Uterus (tissue), 3 donors: ENCODE measurements at regions not wholly inside any gene's neighbourhood (a gene's known extent, or its start where the extent isn't known, plus 50 kb on each side); places are given as distances from the start of the nearest gene placed in this dataset.

Experiments
- DNase-seq, 2 donors: peaks; one replicate each; pipeline ENCODE4 v3.0.0-alpha.2; 2019 to 2020
- H3K27ac ChIP-seq, 2 donors: fragments of 200-600 bp; sonication (generic); 1 replicate in 1 of 2; 2 replicates in 1 of 2; pipeline ENCODE4 v1.5.1; 2016 to 2018
- H3K27me3 ChIP-seq, 2 donors: fragments of 200-600 bp; sonication (generic); one replicate each; pipeline ENCODE4 v1.5.1; 2018 to 2019; ENCODE audit warnings: control low read depth in 1 of 2
- H3K36me3 ChIP-seq, 2 donors: fragments of 200-600 bp; sonication (generic); one replicate each; pipeline ENCODE4 v1.5.1; 2019; ENCODE audit warnings: control low read depth in 1 of 2
- H3K4me1 ChIP-seq, 2 donors: fragments of 200-600 bp; sonication (generic); one replicate each; pipeline ENCODE4 v1.5.1; 2018 to 2019; ENCODE audit warnings: control low read depth in 1 of 2
- H3K4me3 ChIP-seq, 2 donors: fragments of 200-600 bp; sonication (generic); 1 replicate in 1 of 2; 2 replicates in 1 of 2; pipeline ENCODE4 v1.5.1; 2018 to 2019; ENCODE audit warnings: mild to moderate bottlenecking in 1 of 2
- H3K9me3 ChIP-seq, 2 donors: fragments of 200-600 bp; sonication (generic); one replicate each; pipeline ENCODE4 v1.5.1; 2019; ENCODE audit warnings: control low read depth in 1 of 2
- POLR2A ChIP-seq, 2 donors: fragments of 450-650 bp; IDR thresholded peaks; one replicate each; pipeline ENCODE4 v1.6.1; 2016; ENCODE audit warnings: antibody characterized with exemption in 2 of 2, mild to moderate bottlenecking in 1 of 2, moderate library complexity in 1 of 2
- intact Hi-C: fragments of 100-400 bp; cut with DNase I; formaldehyde crosslinking; loops from one replicate; pipeline ENCODE4 v1.15.1; 2023; ENCODE audit warnings: low total_unique reads
- TF ChIP-seq, protein P1 (sequence below), 4 experiments: fragments of 200-600 bp in 2 of 4; fragments of 450-650 bp in 2 of 4; sonication (generic) in 2 of 4; IDR thresholded peaks; one replicate each; pipeline ENCODE4 v1.5.1; 2016 to 2019; ENCODE audit warnings: antibody characterized with exemption in 4 of 4, mild to moderate bottlenecking in 2 of 4, moderate library complexity in 1 of 4
- donor health status: DM: yes; HTN: yes; CAD: no.

DNA sequence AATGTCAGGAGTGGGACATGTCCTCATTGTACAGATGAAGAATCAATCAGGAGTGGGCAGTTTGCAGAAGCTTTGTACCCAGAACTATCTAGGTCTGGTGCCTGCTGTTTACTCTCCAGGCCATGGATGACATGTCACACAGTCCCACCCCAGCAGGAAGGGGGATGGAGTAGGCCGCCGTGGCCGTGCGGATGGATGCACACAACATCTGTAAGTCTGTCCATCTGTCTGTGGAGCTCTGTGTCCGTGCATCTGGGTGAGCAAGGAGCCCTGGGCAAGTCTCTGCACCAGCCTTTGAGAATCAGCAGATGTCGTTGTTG is 311.5 kb upstream of the IRX4 start:
- Histone ChIP-seq H3K27ac (no peak overlapping the region), H3K4me3 (no peak overlapping the region), H3K27me3 (peaks cover 0 to 5% of the 10 kb centered on the region in 2 donors), H3K9me3 (no peaks in the 10 kb centered on the region), H3K4me1 (no peaks in the 10 kb centered on the region), H3K36me3 (no peaks in the 10 kb centered on the region)
- intact Hi-C loops = no loop called here
- DNase-seq = no peak
- no peak for TF ChIP-seq POLR2A (IDR thresholded peaks at IDR 0.05)
- TF ChIP-seq, protein P1, sequence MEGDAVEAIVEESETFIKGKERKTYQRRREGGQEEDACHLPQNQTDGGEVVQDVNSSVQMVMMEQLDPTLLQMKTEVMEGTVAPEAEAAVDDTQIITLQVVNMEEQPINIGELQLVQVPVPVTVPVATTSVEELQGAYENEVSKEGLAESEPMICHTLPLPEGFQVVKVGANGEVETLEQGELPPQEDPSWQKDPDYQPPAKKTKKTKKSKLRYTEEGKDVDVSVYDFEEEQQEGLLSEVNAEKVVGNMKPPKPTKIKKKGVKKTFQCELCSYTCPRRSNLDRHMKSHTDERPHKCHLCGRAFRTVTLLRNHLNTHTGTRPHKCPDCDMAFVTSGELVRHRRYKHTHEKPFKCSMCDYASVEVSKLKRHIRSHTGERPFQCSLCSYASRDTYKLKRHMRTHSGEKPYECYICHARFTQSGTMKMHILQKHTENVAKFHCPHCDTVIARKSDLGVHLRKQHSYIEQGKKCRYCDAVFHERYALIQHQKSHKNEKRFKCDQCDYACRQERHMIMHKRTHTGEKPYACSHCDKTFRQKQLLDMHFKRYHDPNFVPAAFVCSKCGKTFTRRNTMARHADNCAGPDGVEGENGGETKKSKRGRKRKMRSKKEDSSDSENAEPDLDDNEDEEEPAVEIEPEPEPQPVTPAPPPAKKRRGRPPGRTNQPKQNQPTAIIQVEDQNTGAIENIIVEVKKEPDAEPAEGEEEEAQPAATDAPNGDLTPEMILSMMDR (IDR thresholded peaks at IDR 0.05) = no peak

DNA sequence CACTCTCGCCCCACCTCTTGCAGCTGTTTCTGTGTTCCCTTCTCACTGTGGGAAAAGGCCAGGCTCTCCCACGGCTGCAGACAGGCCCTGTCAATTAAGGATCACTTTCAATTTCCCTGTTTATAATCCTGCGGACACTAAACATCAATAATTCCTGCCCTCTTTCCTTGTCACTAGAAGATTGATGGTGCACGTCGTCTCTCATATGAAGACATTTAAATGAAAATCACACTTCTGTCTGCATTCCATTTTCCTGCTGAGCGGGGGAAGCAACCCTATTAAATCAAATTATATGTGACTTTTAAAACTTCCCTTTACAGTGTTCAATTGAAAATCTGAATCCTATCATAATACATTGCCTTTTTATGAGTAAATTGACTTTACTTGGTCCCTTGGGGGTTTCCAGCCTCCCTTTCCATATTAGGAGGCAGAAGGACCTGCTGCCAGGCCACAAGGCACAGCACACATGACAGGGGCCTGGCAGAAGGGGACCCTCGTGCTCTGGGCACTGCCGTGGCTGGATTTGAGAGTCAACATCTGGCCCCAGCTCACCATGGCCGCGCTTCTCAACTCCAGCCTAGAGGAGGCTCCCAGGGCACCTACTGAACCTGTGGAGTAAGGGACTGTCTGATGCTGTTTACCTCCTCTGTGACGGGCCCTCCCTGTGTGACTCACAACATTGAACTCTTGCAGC is 311.0 kb upstream of the IRX4 start:
- H3K27me3 ChIP-seq = peaks cover 0 to 4% of the 10 kb centered on the region in 2 donors
- H3K36me3 ChIP-seq = no peaks in the 10 kb centered on the region
- intact Hi-C loops = no loop called here
- no peaks in the 10 kb centered on the region for H3K9me3 ChIP-seq
- no peak for DNase-seq
- no peak overlapping the region for H3K4me3 ChIP-seq
- TF ChIP-seq, protein P1 (IDR thresholded peaks at IDR 0.05) = no peak
- no peak for TF ChIP-seq POLR2A (IDR thresholded peaks at IDR 0.05)
- no peaks in the 10 kb centered on the region for H3K4me1 ChIP-seq
- H3K27ac ChIP-seq = no peak overlapping the region

- Histone ChIP-seq H3K27me3 (no peaks in the 10 kb centered on the region), H3K36me3 (no peaks in the 10 kb centered on the region), H3K27ac (no peak overlapping the region), H3K4me3 (no peak overlapping the region), H3K9me3 (no peaks in the 10 kb centered on the region), H3K4me1 (no peaks in the 10 kb centered on the region)
- DNase-seq = no peak
- TF ChIP-seq, protein P1 (IDR thresholded peaks at IDR 0.05) = no peak
- TF ChIP-seq POLR2A (IDR thresholded peaks at IDR 0.05) = no peak
- intact Hi-C loops = no loop called here
These were observed 310.4 kb upstream of the IRX4 start for GRCh38 chr5:2193142-2193541.

- DNase-seq = no peak
- no peak for TF ChIP-seq POLR2A (IDR thresholded peaks at IDR 0.05)
- intact Hi-C loops = no loop called here
- Histone ChIP-seq H3K27me3 (no peaks in the 10 kb centered on the region), H3K4me3 (no peak overlapping the region), H3K36me3 (no peaks in the 10 kb centered on the region), H3K4me1 (no peaks in the 10 kb centered on the region), H3K9me3 (no peaks in the 10 kb centered on the region), H3K27ac (no peak overlapping the region)
These were observed 309.8 kb upstream of the IRX4 start for GRCh38 chr5:2192496-2192895.

DNA sequence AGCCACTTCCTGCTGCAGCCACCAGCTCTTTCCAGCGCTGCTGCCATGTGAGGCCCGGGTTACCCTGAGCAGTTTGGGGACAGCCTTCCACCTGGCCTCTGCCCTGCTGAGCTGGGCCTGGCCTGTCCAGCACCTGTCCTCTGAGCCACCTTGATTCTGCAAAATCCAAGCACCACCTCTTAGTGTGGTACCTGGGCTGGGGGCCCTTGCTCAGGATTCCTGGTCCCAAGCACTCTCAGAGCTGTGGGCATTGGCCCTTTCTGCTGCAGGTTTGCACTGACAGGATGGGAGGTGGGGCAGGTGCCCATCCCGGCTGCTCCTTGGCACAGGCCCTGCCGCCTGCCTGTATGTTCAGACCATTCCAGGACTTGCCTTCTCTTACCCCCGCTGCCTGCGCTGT is 309.2 kb upstream of the IRX4 start:
- H3K27ac ChIP-seq = no peak overlapping the region
- intact Hi-C loops = no loop called here
- no peak overlapping the region for H3K4me3 ChIP-seq
- H3K36me3 ChIP-seq = no peaks in the 10 kb centered on the region
- no peaks in the 10 kb centered on the region for H3K9me3 ChIP-seq
- no peaks in the 10 kb centered on the region for H3K4me1 ChIP-seq
- TF ChIP-seq, protein P1 (IDR thresholded peaks at IDR 0.05) = no peak
- TF ChIP-seq POLR2A (IDR thresholded peaks at IDR 0.05) = no peak
- no peak for DNase-seq
- no peaks in the 10 kb centered on the region for H3K27me3 ChIP-seq

DNA sequence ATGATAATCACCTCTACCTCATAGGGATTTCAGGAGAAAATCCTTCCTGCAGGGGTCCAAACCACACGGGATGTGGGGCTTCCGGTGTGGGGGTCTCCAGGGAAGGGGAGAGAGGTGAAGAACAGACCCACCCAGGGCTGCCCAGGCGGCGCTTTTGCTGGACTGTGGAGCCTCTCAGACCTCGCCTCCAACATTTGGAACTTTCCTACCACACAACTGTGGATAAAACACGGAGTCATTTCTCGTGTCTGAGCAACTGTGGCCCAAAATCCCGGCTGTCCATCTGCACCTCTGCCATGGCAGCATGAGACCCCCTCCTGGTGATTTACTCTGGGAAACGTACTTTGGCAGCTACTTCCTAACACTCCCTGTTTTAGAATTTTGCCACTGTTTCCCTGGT is 307.8 kb upstream of the IRX4 start:
- Histone ChIP-seq H3K27ac (no peak overlapping the region), H3K4me1 (no peaks in the 10 kb centered on the region), H3K27me3 (no peaks in the 10 kb centered on the region), H3K4me3 (no peak overlapping the region), H3K9me3 (no peaks in the 10 kb centered on the region), H3K36me3 (no peaks in the 10 kb centered on the region)
- no peak for DNase-seq
- intact Hi-C loops = no loop called here
- TF ChIP-seq, protein P1 (IDR thresholded peaks at IDR 0.05) = no peak
- no peak for TF ChIP-seq POLR2A (IDR thresholded peaks at IDR 0.05)
